SH-SY5Y (cell line): ENCODE measurements at regions not wholly inside any gene's neighbourhood (a gene's known extent, or its start where the extent isn't known, plus 50 kb on each side); places are given as distances from the start of the nearest gene placed in this dataset.

ENCODE experiments used
- GATA2 ChIP-seq: IDR thresholded peaks from 2 replicates; pipeline ENCODE4 v1.6.1; 2011; ENCODE audit warnings: mild to moderate bottlenecking, low read depth, low read length
- GATA3 ChIP-seq: IDR thresholded peaks from 2 replicates; pipeline ENCODE4 v1.6.1; 2011; ENCODE audit warnings: low read depth, mild to moderate bottlenecking, low read length, moderate library complexity

- TF ChIP-seq GATA2 (no peak), GATA3 (no peak)
Measured at GRCh38 chr2:195338856-195339255, 318.2 kb upstream of the SLC39A10 start.
